ENCODE measurements at regions not wholly inside any gene's neighbourhood (a gene's known extent, or its start where the extent isn't known, plus 50 kb on each side); places are given as distances from the start of the nearest gene placed in this dataset.

GRCh38 chr18:41540237-41540871, 414.7 kb upstream of the PIK3C3 start:
- DNase-seq (ENCODE audit: low spot score) = no peak

GRCh38 chr18:41538751-41539150, 416.3 kb upstream of the PIK3C3 start:
- no peak for DNase-seq (ENCODE audit: low spot score)

DNA sequence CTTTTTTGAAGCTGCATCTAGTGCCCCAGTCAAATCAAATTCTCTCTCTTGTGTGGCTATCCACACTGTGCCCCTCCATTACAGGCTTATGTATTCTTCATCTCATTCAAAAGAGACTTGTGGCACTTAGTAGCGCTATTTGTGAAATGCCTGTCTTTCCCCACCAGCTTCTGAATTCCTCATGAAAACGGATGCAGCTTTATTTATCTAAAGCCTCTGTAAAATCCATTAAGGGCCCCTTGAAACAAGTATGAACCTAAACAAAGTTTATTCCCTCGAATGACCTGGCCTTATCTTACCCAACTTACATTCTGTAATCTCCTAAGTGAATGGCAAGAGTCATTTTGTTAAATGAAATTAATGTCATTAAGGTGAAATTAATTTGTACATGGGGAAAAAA, 417.4 kb upstream of the PIK3C3 start:
- no peak for DNase-seq (ENCODE audit: low spot score)

DNA sequence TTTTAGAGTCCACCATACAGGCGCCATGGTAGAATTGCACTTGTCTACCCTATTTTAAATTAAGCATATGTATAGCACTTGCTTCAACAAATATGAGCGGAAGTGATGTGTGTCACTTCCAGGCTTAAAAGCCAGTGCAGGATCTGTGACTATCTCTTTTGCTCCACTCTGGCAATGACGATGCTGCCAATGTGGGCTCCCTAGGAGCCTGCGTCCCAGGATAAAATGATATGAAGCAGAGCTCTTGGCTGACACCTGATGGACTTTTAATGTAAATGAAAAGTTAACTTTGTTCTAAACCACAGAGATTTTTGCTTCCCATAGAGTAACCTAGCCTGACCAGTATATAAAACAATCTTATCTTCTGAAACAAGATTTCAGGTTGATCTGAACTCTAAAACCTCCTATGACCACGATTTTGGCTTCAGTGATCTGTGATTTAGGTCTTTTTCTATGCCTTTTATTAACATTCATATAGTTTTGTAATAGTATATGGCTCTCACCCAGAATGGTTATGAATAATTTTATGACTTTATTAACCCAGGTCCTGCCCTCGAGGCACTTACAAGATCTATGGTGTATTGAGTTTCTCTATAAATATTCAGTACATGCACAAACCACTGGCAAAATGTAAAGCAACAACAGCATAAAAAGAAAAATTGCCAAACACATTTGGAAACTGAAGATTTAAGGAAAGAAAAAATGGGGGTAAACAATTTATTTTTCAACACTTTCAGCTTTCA, 422.5 kb upstream of the PIK3C3 start:
- peak; percentile 6 for DNase-seq (ENCODE audit: low spot score)

- no peak for DNase-seq (ENCODE audit: low spot score)
Measured at GRCh38 chr18:41530970-41531369, 424.1 kb upstream of the PIK3C3 start.

DNA sequence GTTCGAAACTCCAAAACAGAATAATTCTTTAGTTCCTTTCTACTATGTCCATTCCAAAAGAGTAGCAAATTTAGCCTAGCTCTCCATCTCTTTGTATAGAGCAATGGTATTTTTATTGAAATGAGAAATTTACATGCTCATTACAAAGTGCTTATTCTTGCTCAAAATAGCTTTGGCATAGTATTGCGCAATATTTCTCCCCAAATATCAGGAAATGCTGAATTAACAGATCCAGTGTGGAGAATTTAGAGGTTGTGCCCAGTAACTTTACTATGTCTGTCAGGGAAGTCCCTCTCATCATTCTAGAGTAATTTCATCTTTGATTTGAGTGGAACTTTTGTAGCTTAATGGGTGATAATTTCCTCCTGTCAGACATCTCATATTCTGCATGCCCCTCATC, 425.9 kb upstream of the PIK3C3 start:
- no peak for DNase-seq (ENCODE audit: low spot score)

DNA sequence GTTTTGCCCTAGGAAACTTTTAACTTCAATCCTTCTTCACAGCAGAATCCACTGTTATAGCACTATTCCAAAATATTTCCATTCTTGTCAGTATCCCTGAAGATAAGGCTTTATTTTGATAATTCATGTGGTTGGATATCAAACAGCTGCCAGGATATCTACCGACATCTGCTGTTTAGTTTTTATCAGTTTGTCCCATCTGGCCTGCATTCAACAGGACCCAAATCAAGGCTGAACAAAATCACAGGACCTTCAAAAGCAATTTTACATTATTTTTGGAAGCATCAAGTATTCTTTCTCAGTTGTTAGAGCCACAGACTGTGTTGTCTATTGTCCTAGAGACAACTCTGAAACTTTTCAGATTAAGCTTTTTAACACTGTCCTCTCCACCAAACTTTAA, 429.0 kb upstream of the PIK3C3 start:
- no peak for DNase-seq (ENCODE audit: low spot score)

GRCh38 chr18:41524674-41525470, 430.2 kb upstream of the PIK3C3 start:
- no peak for DNase-seq (ENCODE audit: low spot score)

GRCh38 chr18:41517142-41517541, 437.9 kb upstream of the PIK3C3 start:
- DNase-seq (ENCODE audit: low spot score) = no peak

- DNase-seq (ENCODE audit: low spot score) = no peak
Measured at GRCh38 chr18:41513438-41513837, 441.6 kb upstream of the PIK3C3 start.

GRCh38 chr18:41504316-41504715, 450.7 kb upstream of the PIK3C3 start:
- DNase-seq (ENCODE audit: low spot score) = no peak

DNA sequence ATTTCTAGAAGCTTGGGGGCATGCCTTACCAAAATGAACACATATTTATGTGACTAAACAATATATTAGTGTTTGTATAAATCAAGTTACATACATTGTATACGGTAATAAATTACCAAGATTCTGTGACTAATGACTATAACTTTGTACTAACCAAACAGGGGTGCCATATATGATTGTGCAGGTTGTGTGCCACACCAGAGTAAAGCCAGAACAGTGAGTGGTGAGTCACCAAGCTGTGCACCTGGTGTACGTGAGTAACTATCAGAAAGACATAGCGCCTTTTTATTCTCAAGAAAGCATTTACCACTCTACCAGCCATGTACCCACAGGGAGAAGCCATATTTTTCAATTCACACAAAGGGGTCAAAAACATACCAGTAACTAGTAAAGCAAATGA, 453.2 kb upstream of the PIK3C3 start:
- no peak for DNase-seq (ENCODE audit: low spot score)

GRCh38 chr18:41499345-41499744, 455.7 kb upstream of the PIK3C3 start:
- DNase-seq (ENCODE audit: low spot score) = no peak

GRCh38 chr18:41490861-41491260, 464.2 kb upstream of the PIK3C3 start:
- DNase-seq (ENCODE audit: low spot score) = no peak

- no peak for DNase-seq (ENCODE audit: low spot score)
Measured at GRCh38 chr18:41486575-41486974, 468.5 kb upstream of the PIK3C3 start.

- no peak for DNase-seq (ENCODE audit: low spot score)
Measured at GRCh38 chr18:41484069-41484468, 471.0 kb upstream of the PIK3C3 start.

DNA sequence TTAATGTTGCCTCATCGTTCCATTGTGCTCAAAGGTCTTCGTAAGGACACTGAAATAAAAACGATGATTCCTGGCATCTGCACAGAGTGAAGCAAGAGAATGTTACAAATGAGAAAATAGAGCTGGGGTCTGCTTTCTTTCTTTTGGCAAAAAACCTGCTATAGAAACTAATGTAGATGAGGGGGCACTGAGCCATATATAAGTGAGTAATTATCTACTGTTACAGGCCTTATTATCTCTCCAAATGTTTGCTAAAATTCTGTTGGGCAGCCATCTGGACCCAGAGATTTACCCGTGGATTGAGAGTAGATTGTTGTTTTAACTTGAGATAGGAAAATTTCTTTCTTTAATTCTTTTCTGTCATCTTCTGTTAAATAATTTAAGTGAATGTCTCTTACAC, 472.5 kb upstream of the PIK3C3 start:
- no peak for DNase-seq (ENCODE audit: low spot score)

DNA sequence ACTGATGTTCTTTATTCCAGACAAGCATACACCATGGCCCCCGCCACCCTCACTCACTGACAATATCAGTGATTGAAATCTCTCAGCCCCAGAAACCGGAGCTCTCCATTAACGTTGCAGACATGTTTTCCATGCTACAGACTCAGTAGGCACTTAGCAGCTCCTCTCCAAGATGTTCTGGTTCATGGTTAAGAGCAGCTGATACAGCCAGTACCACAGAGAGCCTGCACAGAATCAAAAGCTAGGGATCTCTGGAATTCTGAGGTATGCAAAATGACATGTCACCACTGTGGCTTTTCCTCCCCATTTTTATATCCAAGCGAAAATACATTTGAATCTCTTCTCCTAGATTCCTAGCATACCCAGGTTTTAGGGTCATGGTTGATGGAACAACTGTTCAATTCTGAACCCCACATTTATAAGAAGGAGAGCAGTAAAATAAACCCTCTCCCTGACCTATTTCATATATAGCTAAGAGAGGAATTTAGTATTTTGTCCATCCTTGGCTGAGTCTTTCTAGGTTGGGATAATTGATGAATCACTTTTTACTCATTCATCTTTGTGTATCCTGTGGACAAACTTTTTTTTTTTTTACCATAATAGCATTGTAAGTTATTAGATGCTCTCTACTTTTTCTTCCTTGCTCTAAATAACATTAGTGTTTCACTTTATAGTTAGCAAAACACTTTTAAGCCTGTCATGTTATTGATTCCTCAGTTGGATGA, 488.4 kb upstream of the PIK3C3 start:
- no peak for DNase-seq (ENCODE audit: low spot score)

- DNase-seq (ENCODE audit: low spot score) = no peak
Measured at GRCh38 chr18:41465386-41465785, 489.6 kb upstream of the PIK3C3 start.

- no peak for DNase-seq (ENCODE audit: low spot score)
Measured at GRCh38 chr18:41464278-41464677, 490.8 kb upstream of the PIK3C3 start.

DNA sequence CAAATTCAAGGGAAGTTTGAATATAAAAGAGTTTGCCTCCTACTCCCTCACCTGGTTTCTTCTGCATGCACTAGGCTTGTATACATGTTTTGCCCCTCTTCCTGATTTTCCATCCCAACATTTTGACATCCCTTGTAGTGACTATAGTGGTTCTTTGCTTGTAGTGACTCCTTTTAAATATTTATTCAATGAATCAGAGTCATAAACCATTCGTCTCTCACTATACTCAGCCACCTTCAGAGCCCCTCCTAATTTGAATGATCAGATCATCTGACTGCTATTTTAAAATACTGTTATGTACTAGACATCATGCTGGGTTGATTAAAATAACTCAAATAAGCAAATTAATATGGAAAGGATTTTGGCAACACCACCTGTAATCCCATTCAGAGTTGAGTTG, 492.1 kb upstream of the PIK3C3 start:
- DNase-seq (ENCODE audit: low spot score) = no peak

DNA sequence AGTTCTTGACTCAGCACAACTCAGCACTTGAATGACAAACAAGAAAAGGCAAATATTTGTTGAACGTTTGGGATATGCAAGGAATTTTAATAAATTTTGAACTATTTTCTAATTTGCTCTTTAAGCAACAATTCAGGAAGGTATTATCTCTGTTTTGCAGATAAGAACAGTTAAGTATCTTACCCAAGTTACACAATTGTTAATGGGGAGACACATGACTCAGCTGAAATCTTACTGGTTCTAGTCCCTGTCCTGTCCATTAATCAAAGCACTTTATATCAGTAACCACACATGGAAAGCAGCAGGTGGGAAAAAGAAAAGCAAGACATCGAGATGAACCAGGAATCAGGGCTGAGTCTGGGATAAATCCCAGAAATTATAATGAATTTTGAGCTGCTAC, 493.9 kb upstream of the PIK3C3 start:
- no peak for DNase-seq (ENCODE audit: low spot score)

Data from H4 (cell line).